GF-D8 (cell line): ENCODE measurements at regions not wholly inside any gene's neighbourhood (a gene's known extent, or its start where the extent isn't known, plus 50 kb on each side); places are given as distances from the start of the nearest gene placed in this dataset.
"Not testable (repeated sequence)": the region's sequence is repeated elsewhere in the genome, so short reads cannot be mapped to it uniquely, and the experiment has no call there.

ENCODE experiments used
- DNase-seq: peaks from one replicate; lab custom pipeline; 2025; lab: John Stamatoyannopoulos, UW

- DNase-seq, result no peak
Observed at GRCh38 chr4:29304595-29304994, 1415.6 kb upstream of the PCDH7 start.

GRCh38 chr4:29307256-29307655, 1412.9 kb upstream of the PCDH7 start:
- DNase-seq, result no peak

DNA sequence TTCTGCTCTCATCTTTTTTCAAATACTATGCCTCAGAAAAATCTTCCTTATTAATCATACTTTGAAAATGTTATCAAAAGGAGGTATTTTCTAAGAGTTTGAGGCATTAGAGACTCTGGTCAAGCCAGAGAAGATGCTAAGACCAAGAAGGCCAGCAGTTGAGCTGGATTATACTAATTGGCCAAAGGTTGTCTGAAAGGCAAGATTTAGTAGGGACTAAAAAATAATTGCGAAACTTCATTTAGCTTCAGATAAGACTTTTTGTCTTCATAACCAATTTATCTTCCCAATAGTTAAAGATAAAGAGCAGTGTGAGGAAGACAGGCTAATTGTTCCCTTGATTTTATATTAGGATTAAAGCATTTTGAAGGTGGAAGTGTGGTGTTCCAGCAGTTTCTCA, 1412.4 kb upstream of the PCDH7 start:
- no peak for DNase-seq

DNA sequence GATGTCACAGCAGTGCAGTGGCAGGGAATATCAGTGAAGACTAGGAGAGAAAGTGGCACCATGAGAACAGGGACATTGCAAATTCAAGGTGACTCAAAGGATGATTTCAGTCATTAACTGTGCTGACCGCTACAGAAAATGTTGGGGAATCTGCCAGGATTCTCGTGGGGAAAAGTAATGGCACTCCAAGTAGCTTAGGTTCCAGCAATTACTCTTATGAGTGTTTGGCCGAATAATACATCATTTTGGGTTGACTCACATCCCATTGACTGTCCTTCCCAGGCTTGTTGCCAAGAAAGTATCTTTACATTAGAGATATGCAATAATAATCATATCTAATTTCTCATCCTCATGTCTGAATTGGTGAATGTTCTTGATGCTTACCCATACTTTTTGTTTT, 1411.1 kb upstream of the PCDH7 start:
- no peak for DNase-seq

DNA sequence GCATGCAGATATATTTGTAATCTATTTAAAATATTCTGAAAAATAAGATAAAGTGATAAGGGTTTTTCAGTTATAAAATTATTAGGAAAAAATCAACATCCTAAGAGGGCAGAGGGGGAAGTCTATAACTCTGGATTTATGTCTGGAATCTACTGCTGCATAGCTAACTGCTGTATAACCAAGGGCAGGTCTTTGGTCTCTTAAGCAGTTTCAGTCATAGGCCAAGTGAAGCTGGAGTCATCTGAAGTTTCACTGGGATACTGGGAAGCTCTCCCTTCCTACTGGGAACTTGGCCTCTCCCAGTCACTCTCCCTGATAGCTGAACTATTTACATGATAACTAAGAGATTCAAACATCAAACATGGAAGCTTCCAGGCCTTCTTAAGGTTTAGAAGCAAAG, 1409.9 kb upstream of the PCDH7 start:
- no peak for DNase-seq

DNA sequence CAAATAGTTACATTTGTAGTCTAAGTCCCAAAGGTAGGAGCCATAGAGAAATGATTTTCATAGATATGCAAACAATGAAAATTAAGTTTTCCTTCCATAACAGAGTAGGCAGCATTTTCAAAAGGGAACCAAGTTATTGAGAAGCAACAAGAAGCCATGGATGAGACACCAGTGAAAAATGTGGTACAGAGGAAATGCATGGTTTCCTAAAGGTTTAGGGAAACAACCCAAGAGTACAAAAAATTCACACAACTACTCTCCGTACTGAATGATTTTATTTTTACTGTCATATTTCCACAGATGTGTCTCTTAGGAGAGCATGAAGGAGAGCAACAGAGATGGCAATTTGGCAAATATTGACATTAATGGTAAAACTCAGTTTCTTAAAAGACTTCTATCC, 1408.9 kb upstream of the PCDH7 start:
- no peak for DNase-seq

- no peak for DNase-seq
Observed at GRCh38 chr4:29319663-29320340, 1400.4 kb upstream of the PCDH7 start.

DNA sequence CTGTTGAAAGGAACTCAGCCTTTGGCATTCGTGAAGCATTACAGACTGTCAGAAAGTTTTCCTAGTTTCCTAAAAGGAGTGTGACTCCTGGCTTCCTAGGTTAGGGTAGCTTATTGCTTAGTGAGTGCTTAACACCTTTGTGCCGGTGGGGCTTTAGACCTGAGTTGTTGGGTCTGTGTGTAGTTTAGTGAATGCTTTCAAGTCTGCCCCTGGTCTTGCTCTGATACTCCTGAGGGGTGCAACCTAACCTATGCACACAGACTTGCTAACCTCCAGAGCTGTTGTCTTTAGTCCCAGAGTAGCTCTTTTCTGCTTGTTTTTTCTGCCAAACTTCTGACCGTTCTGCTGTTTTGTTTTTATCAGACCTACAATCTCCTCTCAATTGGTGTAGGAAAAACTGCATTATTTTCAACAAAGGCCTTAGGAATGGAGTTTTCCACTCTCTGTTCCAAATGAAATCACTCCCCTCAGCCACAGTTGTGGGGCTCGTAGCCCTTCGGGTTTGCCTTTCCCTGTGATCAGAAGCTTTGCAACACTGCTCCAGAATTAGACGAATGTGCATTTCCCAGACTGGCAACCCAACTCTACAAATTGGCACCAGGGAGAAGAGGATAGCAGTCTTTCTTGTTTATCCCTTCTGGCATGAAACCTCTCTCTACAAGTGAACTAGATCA, 1399.1 kb upstream of the PCDH7 start:
- DNase-seq, result no peak

GRCh38 chr4:29326004-29326403, 1394.2 kb upstream of the PCDH7 start:
- no peak for DNase-seq

DNA sequence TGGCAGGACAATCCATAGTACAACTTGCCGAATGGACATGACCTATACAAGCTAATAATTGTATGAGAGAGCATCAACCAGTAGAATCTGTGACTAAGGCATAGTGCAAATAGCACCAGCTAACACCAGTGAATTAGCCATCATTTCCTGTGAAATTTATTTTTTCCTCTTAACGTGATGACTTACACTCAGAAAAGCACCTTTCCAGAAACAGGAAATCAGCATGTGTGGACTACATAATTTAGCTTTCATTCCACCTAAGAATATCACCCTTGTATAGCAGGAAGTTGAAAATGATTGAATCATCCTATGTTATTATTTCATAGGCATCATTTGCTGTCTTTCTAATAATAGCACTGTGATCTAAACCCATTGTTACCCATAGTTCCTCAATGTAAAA, 1393.4 kb upstream of the PCDH7 start:
- DNase-seq, result no peak

GRCh38 chr4:29336861-29337260, 1383.3 kb upstream of the PCDH7 start:
- no peak for DNase-seq

GRCh38 chr4:29372971-29373370, 1347.2 kb upstream of the PCDH7 start:
- DNase-seq, result no peak

- no peak for DNase-seq
Observed at GRCh38 chr4:29375716-29376115, 1344.5 kb upstream of the PCDH7 start.

DNA sequence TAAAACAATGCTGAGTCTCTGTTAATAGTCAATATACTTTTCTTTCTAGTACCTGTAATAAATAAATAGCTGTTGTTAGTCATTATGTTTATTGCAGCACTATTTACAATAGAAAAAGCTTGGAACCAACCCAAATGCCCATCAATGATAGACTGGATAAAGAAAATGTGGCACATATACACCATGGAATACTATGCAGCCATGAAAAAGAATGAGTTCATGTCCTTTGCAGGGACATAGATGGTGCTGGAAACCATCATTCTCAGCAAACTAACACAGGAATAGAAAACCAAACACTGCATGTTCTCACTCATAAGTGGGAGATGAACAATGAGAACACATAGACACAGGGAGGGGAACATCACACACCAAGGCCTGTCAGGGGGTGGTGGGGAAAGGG, 1341.9 kb upstream of the PCDH7 start:
- not testable (repeated sequence) for DNase-seq

- DNase-seq, result no peak
Observed at GRCh38 chr4:29390921-29391320, 1329.2 kb upstream of the PCDH7 start.

DNA sequence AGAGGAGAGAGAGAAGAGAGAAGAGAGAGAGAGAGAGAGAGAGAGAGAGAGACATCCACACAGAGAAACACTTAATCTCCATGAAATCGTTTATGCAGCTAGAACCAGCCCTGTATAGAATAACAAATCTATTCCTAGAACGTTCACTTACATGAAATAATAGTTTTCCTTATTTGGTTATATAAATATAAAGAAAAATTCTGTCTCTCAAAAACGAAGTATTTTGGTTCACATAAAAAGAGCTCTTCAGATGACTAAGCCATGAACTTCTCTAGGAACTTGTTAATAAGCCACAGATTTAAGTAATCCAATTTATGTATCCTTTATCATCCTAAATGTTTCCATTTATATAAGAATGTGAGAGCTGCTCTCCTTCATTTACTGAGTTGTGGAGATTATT, 1315.1 kb upstream of the PCDH7 start:
- no peak for DNase-seq

DNA sequence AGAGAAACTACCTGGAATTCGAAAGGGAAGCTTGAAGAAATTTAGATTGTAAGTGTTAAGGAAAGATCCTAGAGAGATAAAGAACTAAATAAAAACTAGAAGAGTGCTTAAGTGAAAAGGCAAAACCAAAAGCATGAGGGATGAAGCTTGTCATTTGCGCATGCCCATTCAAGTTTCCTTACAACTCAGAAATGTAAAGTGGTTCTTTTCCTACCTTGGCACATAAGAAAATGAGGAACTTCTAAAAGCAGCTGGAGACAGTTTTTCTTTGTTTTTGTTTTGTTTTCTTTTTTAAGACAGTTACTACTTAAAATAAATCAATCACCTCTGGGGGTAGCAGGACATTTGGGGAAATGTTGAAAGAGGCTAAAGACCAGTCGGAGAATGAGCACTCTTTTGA, 1304.4 kb upstream of the PCDH7 start:
- DNase-seq, result no peak

DNA sequence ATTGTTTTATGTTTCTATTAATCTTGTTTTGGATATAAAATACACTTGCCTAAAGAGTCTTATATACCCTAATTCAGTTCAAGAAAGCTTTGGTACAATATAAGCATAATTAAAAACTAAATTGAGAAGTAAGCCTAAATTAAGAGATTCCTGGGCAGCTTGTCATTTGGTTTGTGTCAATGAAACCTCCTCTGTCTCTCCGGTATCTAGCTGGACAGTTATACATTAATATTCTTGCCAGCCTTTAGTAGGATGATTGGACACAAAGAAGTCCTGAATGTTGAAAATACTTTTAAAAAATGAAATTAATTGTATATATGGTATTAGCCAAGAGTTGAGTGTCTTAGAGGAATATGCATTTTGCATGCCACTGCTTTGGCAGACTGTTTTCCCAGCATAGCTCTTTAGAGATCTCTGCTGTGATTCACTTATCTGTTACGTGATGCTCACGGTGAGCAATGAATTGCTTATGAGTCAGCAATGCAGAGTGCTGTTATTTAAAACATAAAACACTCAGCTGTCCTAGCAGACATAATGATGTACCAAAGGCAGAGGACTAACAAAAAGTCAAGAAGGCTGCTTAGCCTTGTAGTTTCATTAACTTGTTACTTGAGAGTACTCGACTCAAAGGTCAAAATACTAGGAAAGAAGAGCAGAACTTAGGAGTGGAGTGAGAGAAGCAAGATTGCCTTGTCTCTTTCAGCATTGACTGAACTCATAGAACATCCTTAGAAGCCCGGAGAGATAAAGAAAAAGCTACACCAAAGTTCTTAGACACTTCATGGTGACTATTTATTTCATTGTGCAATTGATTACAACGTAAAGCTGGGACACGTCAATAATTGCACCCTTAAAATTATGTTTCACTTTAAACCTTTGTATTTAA, 1296.1 kb upstream of the PCDH7 start:
- DNase-seq, result no peak

- no peak for DNase-seq
Observed at GRCh38 chr4:29453303-29453820, 1266.8 kb upstream of the PCDH7 start.

GRCh38 chr4:29459926-29460325, 1260.2 kb upstream of the PCDH7 start:
- no peak for DNase-seq

- no peak for DNase-seq
Observed at GRCh38 chr4:29467044-29467717, 1253.0 kb upstream of the PCDH7 start.
